Panc1 (cell line): ENCODE measurements at regions not wholly inside any gene's neighbourhood (a gene's known extent, or its start where the extent isn't known, plus 50 kb on each side); places are given as distances from the start of the nearest gene placed in this dataset.

Source experiments
- TCF7L2 ChIP-seq: IDR thresholded peaks from 2 replicates; pipeline ENCODE4 v1.6.1; 2011; ENCODE audit warnings: mild to moderate bottlenecking, low read depth, low read length, inconsistent platforms
- TF ChIP-seq, protein P1 (sequence below): fragments of 450-650 bp; IDR thresholded peaks from 2 replicates; pipeline ENCODE4 v1.5.1; 2017; ENCODE audit warnings: mild to moderate bottlenecking

DNA sequence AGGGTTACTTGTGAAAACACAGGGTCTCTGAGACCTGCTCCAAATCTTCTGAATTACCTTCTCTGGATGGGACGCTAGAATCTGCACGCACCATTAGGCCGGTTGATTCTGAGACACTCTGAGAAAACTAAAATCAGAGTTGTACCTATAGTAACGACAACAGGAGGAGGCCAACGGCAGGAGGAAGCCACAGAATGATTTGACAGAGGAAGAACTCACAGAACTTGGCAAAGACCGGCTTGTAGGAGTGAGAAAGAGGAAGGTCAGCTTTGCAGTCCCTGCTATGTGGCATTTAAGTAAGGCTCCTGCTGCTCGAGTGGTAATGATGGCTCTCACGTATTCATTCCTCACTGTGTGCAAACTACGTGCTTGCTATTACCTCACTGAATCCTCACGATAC, 483.0 kb downstream of the TMEM114 start:
- TF ChIP-seq, protein P1, sequence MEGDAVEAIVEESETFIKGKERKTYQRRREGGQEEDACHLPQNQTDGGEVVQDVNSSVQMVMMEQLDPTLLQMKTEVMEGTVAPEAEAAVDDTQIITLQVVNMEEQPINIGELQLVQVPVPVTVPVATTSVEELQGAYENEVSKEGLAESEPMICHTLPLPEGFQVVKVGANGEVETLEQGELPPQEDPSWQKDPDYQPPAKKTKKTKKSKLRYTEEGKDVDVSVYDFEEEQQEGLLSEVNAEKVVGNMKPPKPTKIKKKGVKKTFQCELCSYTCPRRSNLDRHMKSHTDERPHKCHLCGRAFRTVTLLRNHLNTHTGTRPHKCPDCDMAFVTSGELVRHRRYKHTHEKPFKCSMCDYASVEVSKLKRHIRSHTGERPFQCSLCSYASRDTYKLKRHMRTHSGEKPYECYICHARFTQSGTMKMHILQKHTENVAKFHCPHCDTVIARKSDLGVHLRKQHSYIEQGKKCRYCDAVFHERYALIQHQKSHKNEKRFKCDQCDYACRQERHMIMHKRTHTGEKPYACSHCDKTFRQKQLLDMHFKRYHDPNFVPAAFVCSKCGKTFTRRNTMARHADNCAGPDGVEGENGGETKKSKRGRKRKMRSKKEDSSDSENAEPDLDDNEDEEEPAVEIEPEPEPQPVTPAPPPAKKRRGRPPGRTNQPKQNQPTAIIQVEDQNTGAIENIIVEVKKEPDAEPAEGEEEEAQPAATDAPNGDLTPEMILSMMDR: no peak
- no peak for TF ChIP-seq TCF7L2
